Neural cell (in vitro differentiated cells): ENCODE measurements at regions not wholly inside any gene's neighbourhood (a gene's known extent, or its start where the extent isn't known, plus 50 kb on each side); places are given as distances from the start of the nearest gene placed in this dataset.

Experiments used
- H2AFZ ChIP-seq: fragments of 200-600, 300-800 bp; sonication (generic), shearing (Covaris generic); 2 replicates; pipeline ENCODE4 v1.6.0; 2014; ENCODE audit warnings: low read depth, mild to moderate bottlenecking, antibody characterized with exemption, low read length, moderate library complexity
- H3F3A ChIP-seq: fragments of 200-600 bp; shearing (Covaris generic); 2 replicates; pipeline ENCODE4 v1.6.1; 2016; ENCODE audit warnings: mild to moderate bottlenecking, moderate library complexity, mixed read lengths, antibody characterized with exemption, low read length; ENCODE audit not compliant: insufficient read depth, poor library complexity, severe bottlenecking
- H3K27ac ChIP-seq: fragments of 200-600, 300-800 bp; sonication (generic), shearing (Covaris generic); 2 replicates; pipeline ENCODE4 v1.5.1; 2014; ENCODE audit warnings: mild to moderate bottlenecking, low read length, moderate library complexity
- H3K27me3 ChIP-seq: fragments of 300-800, 200-600 bp; sonication (generic), shearing (Covaris generic); 2 replicates; pipeline ENCODE4 v1.6.0; 2014; ENCODE audit warnings: mild to moderate bottlenecking, low read depth, low read length, moderate library complexity; ENCODE audit not compliant: insufficient read depth
- H3K36me3 ChIP-seq: fragments of 300-800, 200-600 bp; sonication (generic), shearing (Covaris generic); 2 replicates; pipeline ENCODE4 v1.5.1; 2014; ENCODE audit warnings: mild to moderate bottlenecking, antibody characterized with exemption, low read length, moderate library complexity; ENCODE audit not compliant: insufficient read depth
- H3K4me2 ChIP-seq: fragments of 300-800, 200-600 bp; sonication (generic), shearing (Covaris generic); 2 replicates; pipeline ENCODE4 v1.6.0; 2014; ENCODE audit warnings: mild to moderate bottlenecking, low read length
- H3K4me3 ChIP-seq: fragments of 300-800, 200-600 bp; sonication (generic), shearing (Covaris generic); 2 replicates; pipeline ENCODE4 v1.5.1; 2014; ENCODE audit warnings: mild to moderate bottlenecking, low read length, moderate library complexity
- H3K79me2 ChIP-seq: fragments of 200-600 bp; shearing (Covaris generic); replicated peaks from 2 replicates; pipeline ENCODE4 v1.6.0; 2014; ENCODE audit warnings: mild to moderate bottlenecking, low read length, moderate library complexity; ENCODE audit not compliant: insufficient read depth
- H3K9ac ChIP-seq: fragments of 300-800, 200-600 bp; sonication (generic), shearing (Covaris generic); 2 replicates; pipeline ENCODE4 v1.6.1; 2016; ENCODE audit warnings: mild to moderate bottlenecking, low read length, mixed read lengths
- H3K9me2 ChIP-seq: fragments of 200-600 bp; shearing (Covaris generic); 2 replicates; pipeline ENCODE4 v1.6.1; 2016; ENCODE audit warnings: mild to moderate bottlenecking, low read length, mixed read lengths; ENCODE audit not compliant: insufficient read depth
- H3K9me3 ChIP-seq: fragments of 200-600, 300-800 bp; sonication (generic), shearing (Covaris generic); 2 replicates; pipeline ENCODE4 v1.6.1; 2016; ENCODE audit warnings: mild to moderate bottlenecking, mixed run types, low read length, moderate library complexity, mixed read lengths
- H4K20me1 ChIP-seq: fragments of 200-600 bp; shearing (Covaris generic); 2 replicates; pipeline ENCODE4 v1.6.1; 2016; ENCODE audit warnings: mild to moderate bottlenecking, mixed run types; ENCODE audit not compliant: insufficient read depth
- EP300 ChIP-seq: fragments of 450-650 bp; conservative IDR thresholded peaks from 2 replicates; pipeline ENCODE4 v1.6.1; 2014; ENCODE audit warnings: antibody characterized with exemption, mild to moderate bottlenecking, moderate library complexity; ENCODE audit not compliant: poor library complexity, severe bottlenecking
- EZH2 ChIP-seq: fragments of 200-600, 300-800 bp; shearing (Covaris generic), sonication (generic); IDR thresholded peaks from 2 replicates; pipeline ENCODE4 v1.6.1; 2014; ENCODE audit warnings: antibody characterized with exemption, low read length, borderline replicate concordance, mild to moderate bottlenecking; ENCODE audit not compliant: insufficient read depth, poor library complexity, severe bottlenecking
- MXI1 ChIP-seq: fragments of 450-650 bp; conservative IDR thresholded peaks from 2 replicates; pipeline ENCODE4 v1.6.1; 2014; ENCODE audit warnings: antibody characterized with exemption, mild to moderate bottlenecking; ENCODE audit not compliant: poor library complexity, severe bottlenecking
- POLR2AphosphoS5 ChIP-seq: IDR thresholded peaks from 2 replicates; pipeline ENCODE4 v1.6.1; 2012
- RAD21 ChIP-seq: fragments of 450-650 bp; conservative IDR thresholded peaks from 2 replicates; pipeline ENCODE4 v1.6.1; 2014; ENCODE audit warnings: antibody characterized with exemption, mild to moderate bottlenecking, moderate library complexity
- SMC3 ChIP-seq: fragments of 450-650 bp; conservative IDR thresholded peaks from 2 replicates; pipeline ENCODE4 v1.6.1; 2014; ENCODE audit warnings: antibody characterized with exemption, mild to moderate bottlenecking, moderate library complexity; ENCODE audit not compliant: poor library complexity
- TAF1 ChIP-seq: IDR thresholded peaks from 2 replicates; pipeline ENCODE4 v1.6.1; 2012; ENCODE audit warnings: low read depth
- TF ChIP-seq, protein P1 (sequence below): IDR thresholded peaks from 2 replicates; pipeline ENCODE4 v1.6.1; 2012; ENCODE audit warnings: borderline replicate concordance
- TF ChIP-seq, protein P2 (sequence below): fragments of 450-650 bp; IDR thresholded peaks from 2 replicates; pipeline ENCODE4 v1.5.1; 2014; ENCODE audit warnings: antibody characterized with exemption, mild to moderate bottlenecking, moderate library complexity; ENCODE audit not compliant: poor library complexity, severe bottlenecking

DNA sequence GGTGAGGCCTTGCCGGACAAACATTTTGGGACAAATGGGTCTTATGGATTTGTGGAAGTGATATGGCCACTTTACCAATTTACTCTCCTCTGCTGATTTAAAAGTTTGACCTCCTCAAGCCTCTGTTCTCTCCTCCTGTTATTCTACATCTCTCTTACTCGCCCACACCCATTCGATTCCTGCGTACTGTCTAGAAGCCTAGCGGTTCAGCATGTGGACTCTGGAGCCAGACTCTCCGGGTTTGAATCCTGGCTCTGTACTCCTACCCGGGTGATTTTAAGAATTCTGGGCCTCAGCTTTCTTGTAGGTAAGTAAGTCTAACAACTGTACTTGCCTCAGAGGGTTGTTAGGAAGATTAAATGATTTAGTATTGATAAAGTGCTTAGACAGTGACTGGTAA lies 168.6 kb upstream of the IFNG-AS1 start:
- TF ChIP-seq RAD21 (no peak), EZH2 (no peak), TAF1 (no peak)
- TF ChIP-seq, protein P1, sequence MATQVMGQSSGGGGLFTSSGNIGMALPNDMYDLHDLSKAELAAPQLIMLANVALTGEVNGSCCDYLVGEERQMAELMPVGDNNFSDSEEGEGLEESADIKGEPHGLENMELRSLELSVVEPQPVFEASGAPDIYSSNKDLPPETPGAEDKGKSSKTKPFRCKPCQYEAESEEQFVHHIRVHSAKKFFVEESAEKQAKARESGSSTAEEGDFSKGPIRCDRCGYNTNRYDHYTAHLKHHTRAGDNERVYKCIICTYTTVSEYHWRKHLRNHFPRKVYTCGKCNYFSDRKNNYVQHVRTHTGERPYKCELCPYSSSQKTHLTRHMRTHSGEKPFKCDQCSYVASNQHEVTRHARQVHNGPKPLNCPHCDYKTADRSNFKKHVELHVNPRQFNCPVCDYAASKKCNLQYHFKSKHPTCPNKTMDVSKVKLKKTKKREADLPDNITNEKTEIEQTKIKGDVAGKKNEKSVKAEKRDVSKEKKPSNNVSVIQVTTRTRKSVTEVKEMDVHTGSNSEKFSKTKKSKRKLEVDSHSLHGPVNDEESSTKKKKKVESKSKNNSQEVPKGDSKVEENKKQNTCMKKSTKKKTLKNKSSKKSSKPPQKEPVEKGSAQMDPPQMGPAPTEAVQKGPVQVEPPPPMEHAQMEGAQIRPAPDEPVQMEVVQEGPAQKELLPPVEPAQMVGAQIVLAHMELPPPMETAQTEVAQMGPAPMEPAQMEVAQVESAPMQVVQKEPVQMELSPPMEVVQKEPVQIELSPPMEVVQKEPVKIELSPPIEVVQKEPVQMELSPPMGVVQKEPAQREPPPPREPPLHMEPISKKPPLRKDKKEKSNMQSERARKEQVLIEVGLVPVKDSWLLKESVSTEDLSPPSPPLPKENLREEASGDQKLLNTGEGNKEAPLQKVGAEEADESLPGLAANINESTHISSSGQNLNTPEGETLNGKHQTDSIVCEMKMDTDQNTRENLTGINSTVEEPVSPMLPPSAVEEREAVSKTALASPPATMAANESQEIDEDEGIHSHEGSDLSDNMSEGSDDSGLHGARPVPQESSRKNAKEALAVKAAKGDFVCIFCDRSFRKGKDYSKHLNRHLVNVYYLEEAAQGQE = no peak
- H3K9me3 ChIP-seq = no peaks in the 10 kb centered on the region
- H2AFZ ChIP-seq = no peak overlapping the region
- H3F3A ChIP-seq = peaks cover 4% of the 10 kb centered on the region
- H3K4me2 ChIP-seq = no peak overlapping the region
- no peak overlapping the region for H3K9ac ChIP-seq
- H3K4me3 ChIP-seq = no peak overlapping the region
- no peak overlapping the region for H3K27ac ChIP-seq
- no peaks in the 10 kb centered on the region for H4K20me1 ChIP-seq
- H3K36me3 ChIP-seq = no peaks in the 10 kb centered on the region
- H3K27me3 ChIP-seq = no peaks in the 10 kb centered on the region
- H3K79me2 ChIP-seq = no peaks in the 10 kb centered on the region
- no peaks in the 10 kb centered on the region for H3K9me2 ChIP-seq

DNA sequence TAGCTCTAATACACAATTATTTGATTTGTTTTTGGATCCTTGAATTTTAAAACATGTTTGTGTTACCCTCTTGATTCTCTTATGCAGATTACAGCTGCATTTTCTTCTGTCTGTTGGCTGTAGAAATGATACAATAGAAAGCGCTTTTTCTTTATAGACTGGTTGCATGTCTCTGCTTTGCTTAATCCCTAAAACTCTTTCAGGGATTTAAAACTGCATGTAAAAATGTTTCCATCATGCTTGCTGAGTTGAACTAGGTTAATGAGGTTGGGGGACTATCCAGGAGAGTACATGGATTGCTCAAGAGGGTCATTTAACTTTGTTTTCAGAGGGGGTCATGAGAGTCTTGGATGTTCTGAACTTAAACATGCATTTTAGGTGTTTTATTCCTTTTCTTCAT lies 166.4 kb upstream of the IFNG-AS1 start:
- Histone ChIP-seq H3K9me2 (no peaks in the 10 kb centered on the region), H3F3A (peaks cover 4% of the 10 kb centered on the region), H3K36me3 (no peaks in the 10 kb centered on the region), H3K27me3 (no peaks in the 10 kb centered on the region), H3K79me2 (no peaks in the 10 kb centered on the region), H3K4me3 (no peak overlapping the region), H4K20me1 (no peaks in the 10 kb centered on the region), H3K9ac (no peak overlapping the region), H3K9me3 (no peaks in the 10 kb centered on the region), H3K27ac (no peak overlapping the region), H2AFZ (no peak overlapping the region), H3K4me2 (no peak overlapping the region)
- TF ChIP-seq, protein P2, sequence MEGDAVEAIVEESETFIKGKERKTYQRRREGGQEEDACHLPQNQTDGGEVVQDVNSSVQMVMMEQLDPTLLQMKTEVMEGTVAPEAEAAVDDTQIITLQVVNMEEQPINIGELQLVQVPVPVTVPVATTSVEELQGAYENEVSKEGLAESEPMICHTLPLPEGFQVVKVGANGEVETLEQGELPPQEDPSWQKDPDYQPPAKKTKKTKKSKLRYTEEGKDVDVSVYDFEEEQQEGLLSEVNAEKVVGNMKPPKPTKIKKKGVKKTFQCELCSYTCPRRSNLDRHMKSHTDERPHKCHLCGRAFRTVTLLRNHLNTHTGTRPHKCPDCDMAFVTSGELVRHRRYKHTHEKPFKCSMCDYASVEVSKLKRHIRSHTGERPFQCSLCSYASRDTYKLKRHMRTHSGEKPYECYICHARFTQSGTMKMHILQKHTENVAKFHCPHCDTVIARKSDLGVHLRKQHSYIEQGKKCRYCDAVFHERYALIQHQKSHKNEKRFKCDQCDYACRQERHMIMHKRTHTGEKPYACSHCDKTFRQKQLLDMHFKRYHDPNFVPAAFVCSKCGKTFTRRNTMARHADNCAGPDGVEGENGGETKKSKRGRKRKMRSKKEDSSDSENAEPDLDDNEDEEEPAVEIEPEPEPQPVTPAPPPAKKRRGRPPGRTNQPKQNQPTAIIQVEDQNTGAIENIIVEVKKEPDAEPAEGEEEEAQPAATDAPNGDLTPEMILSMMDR = no peak
- TF ChIP-seq EP300 = no peak
- no peak for TF ChIP-seq TAF1
- TF ChIP-seq MXI1 = no peak
- TF ChIP-seq EZH2 = no peak
- no peak for TF ChIP-seq POLR2AphosphoS5
- TF ChIP-seq SMC3 = no peak
- TF ChIP-seq, protein P1 = no peak
- no peak for TF ChIP-seq RAD21
